GM12878 (cell line): ENCODE measurements at regions not wholly inside any gene's neighbourhood (a gene's known extent, or its start where the extent isn't known, plus 50 kb on each side); places are given as distances from the start of the nearest gene placed in this dataset.

ENCODE experiments used
- ATAC-seq: fragments of 200-7000 bp; cut with Tn5 transposase; 3 replicates; pipeline ENCODE4 v1.9.1; 2020; ENCODE audit warnings: mild to moderate bottlenecking, moderate library complexity
- BruUV-seq: library from RNA; stranded (reverse); fragments of 400-500 nt; replicated peaks from 2 replicates; lab custom pipeline; 2021; lab: Mats Ljungman, UMichigan
- CTCF ChIA-PET: fragments of 300-600 bp; sonication (Branson Sonifier 250); formaldehyde crosslinking; extraction: SDS; loops from one replicate; lab custom pipeline; 2021; ENCODE audit warnings: inconsistent platforms; lab: Yijun Ruan, JAX
- POLR2A ChIA-PET: fragments of 350-600 bp; formaldehyde crosslinking; extraction: SDS; loops from one replicate; lab custom pipeline; 2021; ENCODE audit warnings: inconsistent platforms; lab: Charles Lee
- RAD21 ChIA-PET: fragments of 300-600 bp; sonication (Branson Sonifier 250); formaldehyde crosslinking; loops from one replicate; lab custom pipeline; 2023; ENCODE audit warnings: antibody characterized with exemption; ENCODE audit not compliant: unreplicated experiment; lab: Charles Lee
- SMC1A ChIA-PET: fragments of 300-600 bp; sonication (Branson Sonifier 250); formaldehyde crosslinking; loops from one replicate; lab custom pipeline; 2023; ENCODE audit not compliant: unreplicated experiment, uncharacterized antibody; lab: Charles Lee
- DNase-seq: peaks from one replicate; pipeline ENCODE4 v3.0.0-alpha.2; 2011; ENCODE audit warnings: low read depth, low spot score
- FAIRE-seq: peaks from 3 replicates; lab custom pipeline; 2011; peaks lifted over from hg19 to GRCh38; lab: Jason Lieb, UNC
- H2AFZ ChIP-seq: 2 replicates; pipeline ENCODE4 v1.6.0; 2011; ENCODE audit warnings: low read depth, low read length, control low read depth; ENCODE audit not compliant: control insufficient read depth
- H3K27ac ChIP-seq: 2 replicates; pipeline ENCODE4 v1.5.1; 2011; ENCODE audit warnings: control low read depth; ENCODE audit not compliant: control insufficient read depth, insufficient read depth
- H3K27me3 ChIP-seq, 2 experiments: replicated peaks in 1 of 2; 2 replicates each; pipeline versions ENCODE4 v1.6.0 to v1.6.1; 2011; ENCODE audit warnings: low read length in 1 of 2; ENCODE audit not compliant: control insufficient read depth in 2 of 2, insufficient read depth in 2 of 2
- H3K36me3 ChIP-seq, 2 experiments: 2 replicates each; pipeline ENCODE4 v1.5.1; 2011; ENCODE audit warnings: low read length in 1 of 2; ENCODE audit not compliant: control insufficient read depth in 2 of 2, insufficient read depth in 2 of 2
- H3K4me1 ChIP-seq: 2 replicates; pipeline ENCODE4 v1.6.1; 2011; ENCODE audit warnings: mild to moderate bottlenecking, low read length, moderate library complexity, mixed read lengths; ENCODE audit not compliant: control insufficient read depth, insufficient read depth
- H3K4me2 ChIP-seq: 2 replicates; pipeline ENCODE4 v1.6.0; 2011; ENCODE audit warnings: control low read depth; ENCODE audit not compliant: control insufficient read depth, insufficient read depth
- H3K4me3 ChIP-seq: fragments of 200-600 bp; sonication (generic); 2 replicates; pipeline ENCODE4 v1.5.1; 2016
- H3K79me2 ChIP-seq: 2 replicates; pipeline ENCODE4 v1.6.0; 2011; ENCODE audit warnings: low read length; ENCODE audit not compliant: control insufficient read depth, insufficient read depth
- H3K9ac ChIP-seq: 2 replicates; pipeline ENCODE4 v1.8.0; 2011; ENCODE audit warnings: low read length, control low read depth, mixed read lengths; ENCODE audit not compliant: control insufficient read depth, insufficient read depth
- H3K9me3 ChIP-seq: replicated peaks from 3 replicates; pipeline ENCODE4 v1.5.1; 2011; ENCODE audit warnings: mild to moderate bottlenecking, low read length; ENCODE audit not compliant: control insufficient read depth, insufficient read depth
- H4K20me1 ChIP-seq: 2 replicates; pipeline ENCODE4 v1.6.0; 2011; ENCODE audit not compliant: control insufficient read depth, insufficient read depth
- BACH1 ChIP-seq: fragments of 450-650 bp; IDR thresholded peaks from 2 replicates; pipeline ENCODE4 v1.6.1; 2017; ENCODE audit warnings: mild to moderate bottlenecking, borderline replicate concordance
- FOXM1 ChIP-seq: IDR thresholded peaks from 2 replicates; pipeline ENCODE4 v1.6.1; 2012; ENCODE audit warnings: low read depth, mild to moderate bottlenecking, inconsistent platforms, low read length, moderate library complexity
- HCFC1 ChIP-seq: fragments of 150-350 bp; IDR thresholded peaks from 2 replicates; pipeline ENCODE4 v1.6.1; 2014; ENCODE audit warnings: low read length
- MEF2B ChIP-seq: fragments of 450-650 bp; IDR thresholded peaks from 2 replicates; pipeline ENCODE4 v1.6.1; 2018; ENCODE audit warnings: mild to moderate bottlenecking, moderate library complexity; ENCODE audit not compliant: partially characterized antibody, poor library complexity, severe bottlenecking
- MTA3 ChIP-seq: IDR thresholded peaks from 2 replicates; pipeline ENCODE4 v1.6.1; 2012; ENCODE audit warnings: low read length, inconsistent platforms, borderline replicate concordance
- POLR2A ChIP-seq: IDR thresholded peaks from 2 replicates; pipeline ENCODE4 v1.6.1; 2011; ENCODE audit warnings: low read depth, mild to moderate bottlenecking, low read length
- POLR2AphosphoS5 ChIP-seq: IDR thresholded peaks from 2 replicates; pipeline ENCODE4 v1.6.1; 2011; ENCODE audit warnings: mild to moderate bottlenecking, low read length, inconsistent platforms
- RBBP5 ChIP-seq: fragments of 200-600 bp; sonication (generic); conservative IDR thresholded peaks from 2 replicates; pipeline ENCODE4 v1.6.1; 2016
- SMARCA5 ChIP-seq: fragments of 450-650 bp; IDR thresholded peaks from 2 replicates; pipeline ENCODE4 v1.6.1; 2017; ENCODE audit warnings: mild to moderate bottlenecking
- SUZ12 ChIP-seq: fragments of 200-600 bp; sonication (generic); IDR thresholded peaks from one replicate; pipeline ENCODE4 v1.6.1; 2018; ENCODE audit warnings: antibody characterized with exemption, mild to moderate bottlenecking; ENCODE audit not compliant: unreplicated experiment
- ZSCAN29 ChIP-seq: fragments of 450-650 bp; IDR thresholded peaks from 2 replicates; pipeline ENCODE4 v1.6.1; 2017; ENCODE audit warnings: mild to moderate bottlenecking, moderate library complexity
- WGBS: methylation state at CpG from one replicate; pipeline ENCODE4 v1.1.6; 2016; ENCODE audit warnings: low lambda C conversion rate; ENCODE audit not compliant: insufficient replicate concordance, insufficient coverage; ENCODE audit errors: missing lambda C conversion rate; 5-methylcytosine and 5-hydroxymethylcytosine counted together
- in situ Hi-C: fragments of 300-500 bp; cut with MboI; formaldehyde crosslinking; loops from 9 replicates; pipeline ENCODE4 v1.14.3; 2018; ENCODE audit warnings: mixed read lengths
- intact Hi-C: fragments of 100-400 bp; cut with micrococcal nuclease; formaldehyde crosslinking; loops from one replicate; pipeline ENCODE4 v1.14.2; 2022; ENCODE audit not compliant: unreplicated experiment
- TF ChIP-seq, protein P1 (sequence below): fragments of 450-650 bp; IDR thresholded peaks from 2 replicates; pipeline ENCODE4 v1.6.1; 2017; ENCODE audit warnings: mild to moderate bottlenecking, low read depth, inconsistent platforms; ENCODE audit not compliant: poor library complexity, severe bottlenecking
- TF ChIP-seq, protein P2 (sequence below): fragments of 450-650 bp; formaldehyde crosslinking; IDR thresholded peaks from 2 replicates; pipeline ENCODE4 v1.4.0; 2022; ENCODE audit warnings: mild to moderate bottlenecking, moderate library complexity
- TF ChIP-seq, protein P3 (sequence below): IDR thresholded peaks from 2 replicates; pipeline ENCODE4 v1.6.1; 2012; ENCODE audit warnings: low read depth, low read length, improper control_type of control experiment
- TF ChIP-seq, protein P4 (sequence below): IDR thresholded peaks from 2 replicates; pipeline ENCODE4 v1.6.1; 2011; ENCODE audit warnings: borderline replicate concordance, low read depth, mild to moderate bottlenecking, moderate library complexity, mixed read lengths, low read length; ENCODE audit not compliant: insufficient read depth; ENCODE audit errors: extremely low read length

DNA sequence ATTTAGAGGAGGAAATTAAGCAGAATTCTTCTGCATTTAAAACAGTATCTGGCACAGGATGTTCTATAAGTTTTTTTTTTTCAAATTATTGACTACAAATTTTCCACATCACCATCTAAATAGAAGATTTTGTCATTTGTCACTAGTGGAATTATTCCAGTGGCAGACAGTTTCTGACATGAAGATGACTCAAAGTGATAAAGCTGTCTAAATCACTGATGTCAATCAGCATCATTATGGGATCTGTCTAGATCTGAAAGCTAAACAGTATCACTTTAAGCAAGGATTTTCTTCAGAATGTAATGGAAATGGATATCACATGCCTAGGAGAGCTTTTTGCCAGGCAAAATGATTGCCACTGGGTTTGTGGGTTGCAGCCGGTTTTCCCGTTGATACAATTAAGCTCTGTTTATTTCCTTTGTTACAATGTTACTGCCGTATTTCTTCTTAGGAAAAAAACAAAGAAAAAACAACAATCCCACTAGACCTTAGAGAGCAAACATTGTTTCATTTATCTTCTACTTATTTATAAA lies 1657.0 kb upstream of the PRR20A start:
- ChIA-PET POLR2A (no interaction called here), SMC1A (no interaction called here), CTCF (no interaction called here), RAD21 (no interaction called here)
- ATAC-seq, result no peak
- in situ Hi-C loops, result no loop called here
- Histone ChIP-seq H2AFZ (no peak overlapping the region), H3K9ac (no peak overlapping the region), H3K4me1 (no peaks in the 10 kb centered on the region), H3K9me3 (no peaks in the 10 kb centered on the region), H3K36me3 (no peaks in the 10 kb centered on the region), H3K4me3 (no peak overlapping the region), H3K27ac (no peak overlapping the region), H3K27me3 (no peaks in the 10 kb centered on the region), H3K79me2 (no peaks in the 10 kb centered on the region), H3K4me2 (no peak overlapping the region), H4K20me1 (no peaks in the 10 kb centered on the region)
- FAIRE-seq, result no peak
- 25% methylated on average over 3 of the region's 3 CpGs for WGBS
- intact Hi-C loops, result no loop called here
- no TSS peak for BruUV-seq
- no peak for DNase-seq
- no peak for TF ChIP-seq MTA3
- TF ChIP-seq POLR2AphosphoS5, result no peak
- TF ChIP-seq, protein P1, sequence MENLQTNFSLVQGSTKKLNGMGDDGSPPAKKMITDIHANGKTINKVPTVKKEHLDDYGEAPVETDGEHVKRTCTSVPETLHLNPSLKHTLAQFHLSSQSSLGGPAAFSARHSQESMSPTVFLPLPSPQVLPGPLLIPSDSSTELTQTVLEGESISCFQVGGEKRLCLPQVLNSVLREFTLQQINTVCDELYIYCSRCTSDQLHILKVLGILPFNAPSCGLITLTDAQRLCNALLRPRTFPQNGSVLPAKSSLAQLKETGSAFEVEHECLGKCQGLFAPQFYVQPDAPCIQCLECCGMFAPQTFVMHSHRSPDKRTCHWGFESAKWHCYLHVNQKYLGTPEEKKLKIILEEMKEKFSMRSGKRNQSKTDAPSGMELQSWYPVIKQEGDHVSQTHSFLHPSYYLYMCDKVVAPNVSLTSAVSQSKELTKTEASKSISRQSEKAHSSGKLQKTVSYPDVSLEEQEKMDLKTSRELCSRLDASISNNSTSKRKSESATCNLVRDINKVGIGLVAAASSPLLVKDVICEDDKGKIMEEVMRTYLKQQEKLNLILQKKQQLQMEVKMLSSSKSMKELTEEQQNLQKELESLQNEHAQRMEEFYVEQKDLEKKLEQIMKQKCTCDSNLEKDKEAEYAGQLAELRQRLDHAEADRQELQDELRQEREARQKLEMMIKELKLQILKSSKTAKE, result no peak
- no peak for TF ChIP-seq FOXM1
- no peak for TF ChIP-seq SMARCA5
- no peak for TF ChIP-seq POLR2A
- TF ChIP-seq SUZ12, result no peak
- no peak for TF ChIP-seq MEF2B
- no peak for TF ChIP-seq ZSCAN29
- TF ChIP-seq, protein P2, sequence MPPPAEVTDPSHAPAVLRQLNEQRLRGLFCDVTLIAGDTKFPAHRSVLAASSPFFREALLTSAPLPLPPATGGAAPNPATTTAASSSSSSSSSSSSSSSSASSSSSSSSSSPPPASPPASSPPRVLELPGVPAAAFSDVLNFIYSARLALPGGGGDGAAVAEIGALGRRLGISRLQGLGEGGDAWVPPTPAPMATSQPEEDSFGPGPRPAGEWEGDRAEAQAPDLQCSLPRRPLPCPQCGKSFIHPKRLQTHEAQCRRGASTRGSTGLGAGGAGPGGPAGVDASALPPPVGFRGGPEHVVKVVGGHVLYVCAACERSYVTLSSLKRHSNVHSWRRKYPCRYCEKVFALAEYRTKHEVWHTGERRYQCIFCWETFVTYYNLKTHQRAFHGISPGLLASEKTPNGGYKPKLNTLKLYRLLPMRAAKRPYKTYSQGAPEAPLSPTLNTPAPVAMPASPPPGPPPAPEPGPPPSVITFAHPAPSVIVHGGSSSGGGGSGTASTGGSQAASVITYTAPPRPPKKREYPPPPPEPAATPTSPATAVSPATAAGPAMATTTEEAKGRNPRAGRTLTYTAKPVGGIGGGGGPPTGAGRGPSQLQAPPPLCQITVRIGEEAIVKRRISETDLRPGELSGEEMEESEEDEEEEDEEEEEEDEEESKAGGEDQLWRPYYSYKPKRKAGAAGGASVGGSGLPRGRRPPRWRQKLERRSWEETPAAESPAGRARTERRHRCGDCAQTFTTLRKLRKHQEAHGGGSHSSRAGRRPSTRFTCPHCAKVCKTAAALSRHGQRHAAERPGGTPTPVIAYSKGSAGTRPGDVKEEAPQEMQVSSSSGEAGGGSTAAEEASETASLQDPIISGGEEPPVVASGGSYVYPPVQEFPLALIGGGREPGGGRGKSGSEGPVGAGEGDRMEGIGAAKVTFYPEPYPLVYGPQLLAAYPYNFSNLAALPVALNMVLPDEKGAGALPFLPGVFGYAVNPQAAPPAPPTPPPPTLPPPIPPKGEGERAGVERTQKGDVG (CRISPR knock-in tag), result no peak
- no peak for TF ChIP-seq RBBP5
- no peak for TF ChIP-seq HCFC1
- no peak for TF ChIP-seq BACH1
- TF ChIP-seq, protein P3, sequence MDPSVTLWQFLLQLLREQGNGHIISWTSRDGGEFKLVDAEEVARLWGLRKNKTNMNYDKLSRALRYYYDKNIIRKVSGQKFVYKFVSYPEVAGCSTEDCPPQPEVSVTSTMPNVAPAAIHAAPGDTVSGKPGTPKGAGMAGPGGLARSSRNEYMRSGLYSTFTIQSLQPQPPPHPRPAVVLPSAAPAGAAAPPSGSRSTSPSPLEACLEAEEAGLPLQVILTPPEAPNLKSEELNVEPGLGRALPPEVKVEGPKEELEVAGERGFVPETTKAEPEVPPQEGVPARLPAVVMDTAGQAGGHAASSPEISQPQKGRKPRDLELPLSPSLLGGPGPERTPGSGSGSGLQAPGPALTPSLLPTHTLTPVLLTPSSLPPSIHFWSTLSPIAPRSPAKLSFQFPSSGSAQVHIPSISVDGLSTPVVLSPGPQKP, result no peak
- TF ChIP-seq, protein P4, sequence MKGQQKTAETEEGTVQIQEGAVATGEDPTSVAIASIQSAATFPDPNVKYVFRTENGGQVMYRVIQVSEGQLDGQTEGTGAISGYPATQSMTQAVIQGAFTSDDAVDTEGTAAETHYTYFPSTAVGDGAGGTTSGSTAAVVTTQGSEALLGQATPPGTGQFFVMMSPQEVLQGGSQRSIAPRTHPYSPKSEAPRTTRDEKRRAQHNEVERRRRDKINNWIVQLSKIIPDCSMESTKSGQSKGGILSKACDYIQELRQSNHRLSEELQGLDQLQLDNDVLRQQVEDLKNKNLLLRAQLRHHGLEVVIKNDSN, result no peak
